ENCODE measurements at regions not wholly inside any gene's neighbourhood (a gene's known extent, or its start where the extent isn't known, plus 50 kb on each side); places are given as distances from the start of the nearest gene placed in this dataset.

- no peak for TF ChIP-seq CTCF (IDR thresholded peaks at IDR 0.05; ENCODE audit: control extremely low read depth in 1 of 3, insufficient read depth in 1 of 3, low read depth in 1 of 3, low read length in 3 of 3)
- TF ChIP-seq EGR1 (IDR thresholded peaks at IDR 0.05; ENCODE audit: borderline replicate concordance, low read depth, low read length): no peak
- TF ChIP-seq KDM1A (IDR thresholded peaks at IDR 0.05; ENCODE audit: borderline replicate concordance, low read length): no peak
- TF ChIP-seq EP300 (IDR thresholded peaks at IDR 0.05; ENCODE audit: borderline replicate concordance in 1 of 2, low read depth in 2 of 2, low read length in 2 of 2): no peak
- no peak for TF ChIP-seq RAD21 (IDR thresholded peaks at IDR 0.05 in 1 of 2, conservative IDR thresholded peaks at IDR 0.05 in 1 of 2; ENCODE audit: low read depth in 2 of 2, low read length in 2 of 2)
- no peak for TF ChIP-seq KDM5A (IDR thresholded peaks at IDR 0.05; ENCODE audit: low read length)
Observed at GRCh38 chrX:9308426-9308825, 156.4 kb upstream of the TBL1X start.
